ENCODE measurements at regions not wholly inside any gene's neighbourhood (a gene's known extent, or its start where the extent isn't known, plus 50 kb on each side); places are given as distances from the start of the nearest gene placed in this dataset.

DNA sequence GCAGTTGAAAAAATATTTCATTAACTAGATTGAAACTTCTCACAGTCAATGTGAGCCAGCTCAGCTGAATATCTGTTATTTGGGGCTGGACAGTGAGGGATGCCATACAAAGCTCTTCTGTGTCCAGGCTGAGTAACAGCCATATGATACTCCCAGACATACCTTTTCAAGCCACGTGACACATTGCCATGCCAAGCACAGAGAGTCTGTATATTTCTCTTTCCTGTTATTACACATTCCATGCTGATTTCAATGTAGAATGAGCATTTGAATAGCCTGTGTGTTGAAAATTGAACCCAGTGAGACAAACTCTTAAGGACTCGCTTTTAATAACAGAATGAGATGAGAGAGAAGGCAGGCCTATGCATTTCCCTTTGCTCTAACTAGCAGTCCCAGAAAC, 334.7 kb upstream of the RASGRP1 start:
- H3K4me3 ChIP-seq (ENCODE audit: low read depth in 1 of 2, low read length in 2 of 2): no peak overlapping the region
- no peaks in the 10 kb centered on the region for H3K4me1 ChIP-seq (ENCODE audit: control insufficient read depth in 1 of 2, insufficient read depth in 2 of 2, low read length in 2 of 2)
- H3K9me3 ChIP-seq (ENCODE audit: control insufficient read depth in 1 of 2, low read length in 2 of 2): no peaks in the 10 kb centered on the region
- no peaks in the 10 kb centered on the region for H3K27me3 ChIP-seq (ENCODE audit: low read depth, low read length)
- H3K27ac ChIP-seq (ENCODE audit: low read length): no peak overlapping the region
- H3K36me3 ChIP-seq (ENCODE audit: control insufficient read depth in 1 of 2, insufficient read depth in 2 of 2, low read length in 2 of 2): no peaks in the 10 kb centered on the region

- no peaks in the 10 kb centered on the region for H3K36me3 ChIP-seq (ENCODE audit: control insufficient read depth in 1 of 2, insufficient read depth in 2 of 2, low read length in 2 of 2)
- no peak overlapping the region for H3K4me3 ChIP-seq (ENCODE audit: low read depth in 1 of 2, low read length in 2 of 2)
- H3K27me3 ChIP-seq (ENCODE audit: low read depth, low read length): no peaks in the 10 kb centered on the region
- no peaks in the 10 kb centered on the region for H3K4me1 ChIP-seq (ENCODE audit: control insufficient read depth in 1 of 2, insufficient read depth in 2 of 2, low read length in 2 of 2)
- no peak overlapping the region for H3K27ac ChIP-seq (ENCODE audit: low read length)
- H3K9me3 ChIP-seq (ENCODE audit: control insufficient read depth in 1 of 2, low read length in 2 of 2): no peaks in the 10 kb centered on the region
These were observed 339.7 kb upstream of the RASGRP1 start for GRCh38 chr15:38904298-38904697.

GRCh38 chr15:38905632-38906031, 341.0 kb upstream of the RASGRP1 start:
- Histone ChIP-seq H3K36me3 (ENCODE audit: control insufficient read depth in 1 of 2, insufficient read depth in 2 of 2, low read length in 2 of 2) (no peaks in the 10 kb centered on the region), H3K27ac (ENCODE audit: low read length) (no peak overlapping the region), H3K4me3 (ENCODE audit: low read depth in 1 of 2, low read length in 2 of 2) (no peak overlapping the region), H3K4me1 (ENCODE audit: control insufficient read depth in 1 of 2, insufficient read depth in 2 of 2, low read length in 2 of 2) (no peaks in the 10 kb centered on the region), H3K9me3 (ENCODE audit: control insufficient read depth in 1 of 2, low read length in 2 of 2) (no peaks in the 10 kb centered on the region), H3K27me3 (ENCODE audit: low read depth, low read length) (no peaks in the 10 kb centered on the region)

- Histone ChIP-seq H3K4me3 (ENCODE audit: low read depth in 1 of 2, low read length in 2 of 2) (no peak overlapping the region), H3K27me3 (ENCODE audit: low read depth, low read length) (no peaks in the 10 kb centered on the region), H3K36me3 (ENCODE audit: control insufficient read depth in 1 of 2, insufficient read depth in 2 of 2, low read length in 2 of 2) (no peaks in the 10 kb centered on the region), H3K9me3 (ENCODE audit: control insufficient read depth in 1 of 2, low read length in 2 of 2) (no peaks in the 10 kb centered on the region), H3K27ac (ENCODE audit: low read length) (no peak overlapping the region), H3K4me1 (ENCODE audit: control insufficient read depth in 1 of 2, insufficient read depth in 2 of 2, low read length in 2 of 2) (no peaks in the 10 kb centered on the region)
These were observed 356.4 kb upstream of the RASGRP1 start for GRCh38 chr15:38920966-38921365.

GRCh38 chr15:38921471-38921870, 356.9 kb upstream of the RASGRP1 start:
- H3K9me3 ChIP-seq (ENCODE audit: control insufficient read depth in 1 of 2, low read length in 2 of 2): no peaks in the 10 kb centered on the region
- H3K36me3 ChIP-seq (ENCODE audit: control insufficient read depth in 1 of 2, insufficient read depth in 2 of 2, low read length in 2 of 2): no peaks in the 10 kb centered on the region
- H3K27me3 ChIP-seq (ENCODE audit: low read depth, low read length): no peaks in the 10 kb centered on the region
- H3K4me3 ChIP-seq (ENCODE audit: low read depth in 1 of 2, low read length in 2 of 2): no peak overlapping the region
- no peak overlapping the region for H3K27ac ChIP-seq (ENCODE audit: low read length)
- H3K4me1 ChIP-seq (ENCODE audit: control insufficient read depth in 1 of 2, insufficient read depth in 2 of 2, low read length in 2 of 2): no peaks in the 10 kb centered on the region

DNA sequence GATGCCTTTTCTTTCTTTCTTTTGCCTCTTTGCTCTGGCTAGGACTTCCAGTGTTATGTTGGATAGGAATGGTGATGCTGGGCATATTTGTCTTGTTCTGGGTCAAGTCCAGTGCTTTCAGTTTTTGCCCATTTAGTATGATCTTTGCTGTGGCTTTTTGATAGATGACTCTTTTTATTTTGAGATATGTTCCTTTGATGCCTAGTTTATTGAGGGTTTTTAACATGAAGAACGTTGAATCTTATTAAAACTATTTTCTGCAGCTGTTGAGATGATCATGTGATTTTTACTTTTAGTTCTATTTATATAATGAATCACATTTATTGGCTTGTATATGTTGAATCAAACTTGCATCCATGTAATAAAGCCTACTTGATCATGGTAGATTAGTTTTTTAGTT, 363.8 kb upstream of the RASGRP1 start:
- no peaks in the 10 kb centered on the region for H3K36me3 ChIP-seq (ENCODE audit: control insufficient read depth in 1 of 2, insufficient read depth in 2 of 2, low read length in 2 of 2)
- no peaks in the 10 kb centered on the region for H3K9me3 ChIP-seq (ENCODE audit: control insufficient read depth in 1 of 2, low read length in 2 of 2)
- H3K27me3 ChIP-seq (ENCODE audit: low read depth, low read length): no peaks in the 10 kb centered on the region
- no peak overlapping the region for H3K4me3 ChIP-seq (ENCODE audit: low read depth in 1 of 2, low read length in 2 of 2)
- no peaks in the 10 kb centered on the region for H3K4me1 ChIP-seq (ENCODE audit: control insufficient read depth in 1 of 2, insufficient read depth in 2 of 2, low read length in 2 of 2)
- no peak overlapping the region for H3K27ac ChIP-seq (ENCODE audit: low read length)

DNA sequence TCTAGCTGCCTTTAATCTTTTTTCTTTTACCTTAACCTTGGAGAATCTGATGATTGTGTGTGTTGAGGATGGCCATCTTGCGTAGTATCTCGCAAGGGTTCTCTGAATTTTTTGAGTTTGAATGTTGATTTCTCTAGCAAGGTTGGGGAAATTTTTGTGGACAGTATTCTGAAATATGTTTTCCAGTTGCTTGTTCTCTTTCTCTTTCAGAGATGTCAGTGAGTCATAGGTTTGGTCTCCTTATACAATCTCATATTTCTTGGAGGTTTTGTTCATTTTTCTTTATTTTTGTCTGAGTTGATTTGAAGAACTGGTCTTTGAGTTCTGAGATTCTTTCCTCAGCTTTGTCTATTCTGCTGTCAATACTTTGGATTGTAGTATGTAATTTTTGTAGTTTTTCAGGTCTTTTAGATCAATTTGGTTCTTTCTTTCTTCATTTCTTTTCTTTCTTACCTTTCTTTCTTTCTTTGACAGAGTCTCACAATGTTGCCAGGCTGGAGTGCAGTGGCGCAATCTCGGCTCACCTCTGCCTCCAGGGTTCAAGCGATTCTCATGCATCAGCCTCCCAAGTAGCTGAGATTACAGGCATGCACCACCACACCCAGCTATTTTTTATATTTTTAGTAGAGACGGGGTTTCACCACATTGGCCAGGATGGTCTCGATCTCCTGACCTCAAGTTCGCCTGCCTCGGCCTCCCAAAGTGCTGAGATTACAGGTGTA, 366.4 kb upstream of the RASGRP1 start:
- Histone ChIP-seq H3K27me3 (ENCODE audit: low read depth, low read length) (no peaks in the 10 kb centered on the region), H3K27ac (ENCODE audit: low read length) (no peak overlapping the region), H3K4me3 (ENCODE audit: low read depth in 1 of 2, low read length in 2 of 2) (no peak overlapping the region), H3K4me1 (ENCODE audit: control insufficient read depth in 1 of 2, insufficient read depth in 2 of 2, low read length in 2 of 2) (no peaks in the 10 kb centered on the region), H3K36me3 (ENCODE audit: control insufficient read depth in 1 of 2, insufficient read depth in 2 of 2, low read length in 2 of 2) (no peaks in the 10 kb centered on the region), H3K9me3 (ENCODE audit: control insufficient read depth in 1 of 2, low read length in 2 of 2) (no peaks in the 10 kb centered on the region)

GRCh38 chr15:38941399-38941953, 376.9 kb upstream of the RASGRP1 start:
- Histone ChIP-seq H3K4me1 (ENCODE audit: control insufficient read depth in 1 of 2, insufficient read depth in 2 of 2, low read length in 2 of 2) (no peaks in the 10 kb centered on the region), H3K9me3 (ENCODE audit: control insufficient read depth in 1 of 2, low read length in 2 of 2) (no peaks in the 10 kb centered on the region), H3K4me3 (ENCODE audit: low read depth in 1 of 2, low read length in 2 of 2) (no peak overlapping the region), H3K36me3 (ENCODE audit: control insufficient read depth in 1 of 2, insufficient read depth in 2 of 2, low read length in 2 of 2) (no peaks in the 10 kb centered on the region), H3K27ac (ENCODE audit: low read length) (no peak overlapping the region), H3K27me3 (ENCODE audit: low read depth, low read length) (no peaks in the 10 kb centered on the region)

DNA sequence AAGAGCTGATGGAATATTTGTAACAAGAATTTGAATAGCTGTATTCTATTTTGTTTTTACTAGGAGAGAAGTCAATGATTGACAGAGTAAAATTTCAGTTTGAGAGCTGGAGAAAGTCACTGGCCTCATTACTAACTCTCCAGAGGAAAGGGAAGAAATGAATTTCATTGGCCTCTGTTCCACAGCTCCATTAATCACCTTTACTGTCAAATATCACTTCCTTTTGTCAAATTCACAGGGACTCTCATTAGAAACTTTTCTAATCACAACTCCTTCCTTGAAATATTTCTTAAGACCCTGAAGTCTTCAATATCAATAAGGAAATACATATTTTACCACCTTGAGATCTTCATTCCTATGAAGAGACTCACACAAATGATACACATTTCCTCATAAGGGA, 379.9 kb upstream of the RASGRP1 start:
- no peak overlapping the region for H3K27ac ChIP-seq (ENCODE audit: low read length)
- no peaks in the 10 kb centered on the region for H3K9me3 ChIP-seq (ENCODE audit: control insufficient read depth in 1 of 2, low read length in 2 of 2)
- no peaks in the 10 kb centered on the region for H3K36me3 ChIP-seq (ENCODE audit: control insufficient read depth in 1 of 2, insufficient read depth in 2 of 2, low read length in 2 of 2)
- no peak overlapping the region for H3K4me3 ChIP-seq (ENCODE audit: low read depth in 1 of 2, low read length in 2 of 2)
- no peaks in the 10 kb centered on the region for H3K27me3 ChIP-seq (ENCODE audit: low read depth, low read length)
- no peaks in the 10 kb centered on the region for H3K4me1 ChIP-seq (ENCODE audit: control insufficient read depth in 1 of 2, insufficient read depth in 2 of 2, low read length in 2 of 2)

- no peaks in the 10 kb centered on the region for H3K36me3 ChIP-seq (ENCODE audit: control insufficient read depth in 1 of 2, insufficient read depth in 2 of 2, low read length in 2 of 2)
- H3K27me3 ChIP-seq (ENCODE audit: low read depth, low read length): no peaks in the 10 kb centered on the region
- no peaks in the 10 kb centered on the region for H3K4me1 ChIP-seq (ENCODE audit: control insufficient read depth in 1 of 2, insufficient read depth in 2 of 2, low read length in 2 of 2)
- no peaks in the 10 kb centered on the region for H3K9me3 ChIP-seq (ENCODE audit: control insufficient read depth in 1 of 2, low read length in 2 of 2)
- no peak overlapping the region for H3K4me3 ChIP-seq (ENCODE audit: low read depth in 1 of 2, low read length in 2 of 2)
- no peak overlapping the region for H3K27ac ChIP-seq (ENCODE audit: low read length)
These were observed 381.1 kb upstream of the RASGRP1 start for GRCh38 chr15:38945551-38946298.

GRCh38 chr15:38954090-38954489, 389.5 kb upstream of the RASGRP1 start:
- H3K36me3 ChIP-seq (ENCODE audit: control insufficient read depth in 1 of 2, insufficient read depth in 2 of 2, low read length in 2 of 2): no peaks in the 10 kb centered on the region
- no peak overlapping the region for H3K27ac ChIP-seq (ENCODE audit: low read length)
- H3K27me3 ChIP-seq (ENCODE audit: low read depth, low read length): no peaks in the 10 kb centered on the region
- H3K4me3 ChIP-seq (ENCODE audit: low read depth in 1 of 2, low read length in 2 of 2): no peak overlapping the region
- no peaks in the 10 kb centered on the region for H3K9me3 ChIP-seq (ENCODE audit: control insufficient read depth in 1 of 2, low read length in 2 of 2)
- H3K4me1 ChIP-seq (ENCODE audit: control insufficient read depth in 1 of 2, insufficient read depth in 2 of 2, low read length in 2 of 2): no peaks in the 10 kb centered on the region

All from muscle layer of duodenum (tissue), 2 donors.